GM18909 (cell line): ENCODE measurements at regions not wholly inside any gene's neighbourhood (a gene's known extent, or its start where the extent isn't known, plus 50 kb on each side); places are given as distances from the start of the nearest gene placed in this dataset.

Source experiments
- ATAC-seq: cut with Tn5 transposase; IDR thresholded peaks from one replicate; pipeline ENCODE4 v1.9.1; 2021; ENCODE audit warnings: mild to moderate bottlenecking; ENCODE audit not compliant: unreplicated experiment, poor library complexity

DNA sequence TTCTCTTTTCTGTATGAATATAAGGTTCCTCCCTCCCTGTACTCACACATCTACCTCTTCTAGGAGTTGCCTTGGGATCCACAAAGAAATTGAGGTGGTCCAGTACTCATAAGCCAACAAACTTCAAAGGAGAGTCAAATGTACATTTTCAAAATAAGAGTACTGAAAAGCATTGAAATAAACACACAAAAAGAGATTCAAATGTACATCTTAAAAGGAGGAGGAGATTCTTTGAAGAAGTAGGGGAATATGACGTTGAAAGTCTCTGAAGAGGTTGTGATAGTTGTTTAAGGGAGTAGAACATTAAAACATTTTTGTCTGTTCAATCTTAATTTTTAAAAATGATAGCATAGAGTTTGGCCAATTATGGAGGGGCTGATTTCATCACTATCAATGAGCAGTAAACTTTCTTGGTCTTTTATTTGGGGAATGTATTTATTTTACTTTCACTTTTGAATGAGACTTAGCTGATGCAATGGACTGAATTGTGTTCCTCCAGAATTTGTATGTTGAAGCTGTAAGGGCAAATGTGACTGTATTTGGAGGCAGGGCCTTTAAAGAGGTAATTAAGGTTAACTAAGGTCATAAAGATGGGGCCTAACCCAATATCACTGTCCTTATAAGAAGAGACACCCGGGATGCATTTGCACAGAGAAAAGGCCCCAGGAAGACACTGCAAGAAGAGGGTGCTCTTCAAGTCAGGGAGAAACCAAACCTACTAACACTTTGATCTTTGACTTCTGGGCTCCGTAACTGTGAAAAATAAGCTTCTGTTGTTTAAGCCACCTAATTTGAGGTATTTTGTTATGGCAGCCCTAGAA is 226.3 kb upstream of the PGRMC2 start:
- no peak for ATAC-seq

DNA sequence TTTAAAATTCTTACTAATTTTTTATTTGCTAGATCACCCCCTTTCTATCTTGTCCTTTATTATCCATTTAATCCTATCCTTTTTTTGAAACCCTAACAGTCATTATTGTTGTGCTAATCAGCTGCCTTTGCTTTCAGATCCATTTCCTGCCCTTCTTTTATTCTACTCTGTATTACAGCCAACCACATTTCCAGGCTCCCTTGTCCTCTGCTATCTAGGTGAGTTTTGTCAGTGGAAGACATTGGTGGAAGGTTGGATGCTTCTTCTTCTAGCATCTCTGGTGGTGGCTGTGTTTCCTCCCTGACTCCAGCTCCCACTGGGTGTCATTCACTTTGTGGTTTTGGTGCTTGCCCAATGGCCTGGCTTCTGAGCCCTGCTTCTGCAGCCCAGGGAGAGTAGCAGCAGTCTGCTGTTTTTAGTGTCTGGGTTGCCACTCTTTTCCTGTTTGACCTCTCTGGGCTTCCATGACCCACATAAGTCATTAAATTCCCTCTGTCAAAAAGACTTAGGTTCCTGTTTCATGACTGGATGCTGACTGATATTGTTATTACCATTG is 225.2 kb upstream of the PGRMC2 start:
- ATAC-seq, result no peak

DNA sequence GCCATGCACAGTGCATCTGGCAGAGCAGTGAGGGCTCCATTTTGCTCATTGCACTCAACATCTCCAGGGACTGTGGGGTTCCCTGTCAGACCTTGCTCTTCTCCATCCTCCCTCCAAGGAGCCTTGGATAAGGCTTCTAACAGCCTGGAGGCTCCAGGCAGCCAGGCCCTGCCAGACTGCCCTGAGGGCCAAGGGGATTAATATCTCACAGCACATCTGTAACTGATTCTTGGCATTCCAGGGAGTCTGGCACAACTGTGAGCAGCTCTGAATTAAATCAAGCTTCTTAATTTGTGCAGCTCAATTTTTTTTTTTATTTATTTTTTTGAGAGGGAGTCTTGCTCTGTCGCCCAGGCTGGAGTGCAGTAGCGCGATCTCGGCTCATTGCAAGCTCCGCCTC is 224.5 kb upstream of the PGRMC2 start:
- ATAC-seq, result no peak

DNA sequence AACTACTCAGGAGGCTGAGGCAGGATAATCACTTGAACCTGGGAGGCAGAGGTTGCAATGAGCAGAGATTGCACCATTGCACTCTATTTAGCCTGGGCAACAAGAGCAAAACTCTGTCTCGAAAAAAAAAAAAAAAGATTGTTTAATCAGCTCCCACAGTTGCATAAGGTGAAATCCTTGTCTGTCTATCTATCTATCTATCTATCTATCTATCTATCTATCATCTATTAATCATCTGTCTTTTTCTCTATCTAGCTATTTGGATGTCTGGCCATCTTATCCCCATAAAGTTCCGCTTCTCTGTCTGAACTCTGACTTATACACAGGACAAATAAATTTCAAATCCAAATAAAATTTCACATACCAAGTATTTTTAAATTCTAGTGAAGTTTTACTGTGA is 223.2 kb upstream of the PGRMC2 start:
- no peak for ATAC-seq

GRCh38 chr4:128502818-128503527 is 215.4 kb upstream of the PGRMC2 start:
- ATAC-seq, result no peak

- ATAC-seq, result no peak
Measured at GRCh38 chr4:128501239-128501638, 213.6 kb upstream of the PGRMC2 start.

DNA sequence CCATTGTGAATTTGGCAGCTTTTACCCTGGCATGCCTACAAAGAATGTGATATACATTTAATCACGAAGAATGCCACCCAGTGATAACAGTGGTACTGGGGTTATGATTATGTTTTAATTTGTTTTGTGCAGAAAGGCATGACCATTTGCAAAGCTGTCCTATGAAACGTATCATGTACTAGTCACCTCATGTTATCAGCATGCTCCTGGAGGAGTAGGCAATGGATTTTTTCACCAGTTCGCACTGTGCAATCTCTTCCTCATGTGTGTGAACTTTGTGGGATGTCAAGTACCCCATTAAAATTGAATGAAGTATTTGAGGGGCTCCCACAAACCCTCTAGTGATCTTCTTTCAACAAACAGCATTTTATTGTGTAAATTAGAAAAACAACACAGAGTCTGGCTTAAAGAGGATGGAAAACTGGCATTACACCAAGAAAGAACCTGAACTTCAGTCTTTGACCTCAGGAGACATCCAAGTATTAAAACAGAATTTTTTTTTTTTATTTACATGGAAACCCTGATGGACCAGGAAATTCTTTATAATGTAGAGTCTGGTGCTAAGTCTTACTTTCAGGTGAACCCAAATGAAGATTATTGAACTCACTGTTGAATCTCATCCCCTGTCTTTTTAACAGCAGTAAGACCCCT is 200.6 kb upstream of the PGRMC2 start:
- ATAC-seq, result no peak

GRCh38 chr4:128484896-128485295 is 197.3 kb upstream of the PGRMC2 start:
- ATAC-seq, result no peak

DNA sequence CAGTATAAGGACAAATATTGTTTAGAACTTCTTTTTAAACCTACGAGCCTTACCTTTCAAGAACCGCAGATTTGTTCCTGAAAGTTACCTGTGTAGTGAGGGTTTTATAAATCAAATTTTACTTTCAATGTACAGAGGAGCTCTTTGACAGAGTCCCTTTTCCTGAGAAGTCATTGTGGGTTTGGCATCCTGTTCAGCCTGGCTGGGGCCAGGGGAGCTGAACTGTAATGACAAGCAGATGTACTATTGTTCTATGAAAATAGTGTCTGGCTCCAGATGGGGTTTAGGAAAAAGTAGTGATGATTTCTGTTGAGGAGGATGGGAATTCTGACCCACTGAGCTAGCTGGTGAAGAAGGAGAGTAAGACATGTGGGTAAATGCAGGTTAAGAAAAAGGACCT is 196.2 kb upstream of the PGRMC2 start:
- ATAC-seq, result no peak

GRCh38 chr4:128483041-128483440 is 195.4 kb upstream of the PGRMC2 start:
- no peak for ATAC-seq

DNA sequence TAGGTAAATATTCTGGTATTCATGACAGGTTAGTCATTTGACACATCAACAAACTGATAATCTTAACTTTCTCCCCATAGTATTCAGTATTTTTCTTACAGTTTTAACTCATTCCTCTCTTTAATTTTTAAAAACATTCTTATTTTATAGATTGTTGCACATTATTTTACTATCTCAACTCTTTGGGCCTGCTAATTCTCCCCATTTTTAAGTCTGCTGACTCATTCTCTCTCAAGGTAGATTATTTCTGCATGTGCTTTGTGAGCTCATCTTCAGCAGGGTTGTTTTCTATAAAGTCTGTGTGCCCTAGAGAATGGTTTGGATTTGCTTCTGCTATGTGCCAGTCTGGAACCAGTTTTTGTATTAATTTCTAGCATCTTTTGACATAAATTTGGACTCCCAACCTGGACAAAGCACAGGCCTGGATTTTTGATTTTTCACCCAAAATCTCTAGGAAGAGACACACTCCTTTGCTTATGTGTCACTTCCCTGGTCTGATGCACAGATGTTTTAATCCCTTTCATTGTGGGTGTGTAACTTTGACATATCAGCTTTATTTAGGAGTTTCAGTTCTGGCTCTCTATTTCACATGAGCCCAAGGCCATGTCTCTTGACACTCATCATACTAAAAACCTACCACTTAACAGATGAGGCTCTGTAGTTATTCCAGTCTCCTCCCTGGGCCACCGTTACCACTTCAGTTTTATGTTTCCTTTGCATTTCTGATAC is 194.3 kb upstream of the PGRMC2 start:
- no peak for ATAC-seq

DNA sequence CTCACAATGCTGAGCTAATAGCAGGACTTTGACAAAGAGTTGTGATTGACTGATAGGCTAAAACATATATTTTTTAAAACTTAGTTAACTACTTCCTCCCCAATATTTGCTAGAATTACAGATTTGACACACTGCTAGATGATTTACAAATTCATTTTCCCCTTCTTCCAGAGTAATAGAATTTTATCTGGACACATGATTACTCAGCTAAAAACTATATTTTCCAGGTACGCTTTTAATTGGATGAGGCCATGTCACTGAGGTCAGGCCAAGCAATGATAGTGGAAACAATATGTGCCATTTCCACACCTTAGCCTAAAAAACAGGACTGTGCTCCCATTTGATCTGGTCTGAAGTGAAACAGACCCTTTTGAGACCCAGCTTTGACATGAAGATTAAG is 193.3 kb upstream of the PGRMC2 start:
- no peak for ATAC-seq

DNA sequence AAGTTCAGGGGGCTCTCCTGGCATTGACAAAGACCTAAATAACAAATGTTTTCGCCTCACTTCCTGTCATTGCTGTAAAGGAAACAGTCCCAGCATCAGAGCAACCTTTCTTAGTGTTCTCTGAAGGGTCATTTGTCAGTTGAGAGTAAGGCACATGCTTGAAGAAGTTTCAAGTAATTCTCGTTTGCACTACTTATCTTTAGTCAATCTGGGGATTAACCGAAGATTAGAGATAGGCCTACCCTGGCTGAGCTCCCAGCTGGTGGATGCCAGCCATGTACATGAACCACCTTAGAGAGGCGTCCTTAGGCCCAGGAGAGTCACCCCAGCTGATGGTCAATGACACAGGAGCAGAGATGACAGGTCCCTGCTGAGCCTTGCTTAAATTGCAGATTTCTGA is 189.9 kb upstream of the PGRMC2 start:
- no peak for ATAC-seq

DNA sequence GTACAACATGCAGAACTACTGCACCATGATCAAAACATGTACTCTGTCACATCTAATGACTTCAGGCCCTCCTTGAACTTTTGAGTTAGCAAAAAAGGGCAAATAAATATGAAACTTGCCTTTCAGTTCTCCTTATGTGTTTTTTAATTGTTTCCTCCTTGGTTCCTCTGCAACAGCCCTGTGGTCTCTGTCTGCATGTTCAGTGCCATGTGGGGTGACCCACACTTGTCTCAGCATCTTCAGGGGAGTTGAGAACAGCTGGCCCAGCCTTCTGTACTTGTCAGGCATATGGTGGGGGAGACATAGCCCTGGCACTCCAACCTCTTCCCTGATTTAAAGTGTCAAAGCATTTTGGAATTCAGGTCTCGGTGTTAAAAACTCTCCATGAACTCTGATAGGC is 188.0 kb upstream of the PGRMC2 start:
- no peak for ATAC-seq

GRCh38 chr4:128471576-128471975 is 184.0 kb upstream of the PGRMC2 start:
- ATAC-seq, result no peak

- ATAC-seq, result no peak
Measured at GRCh38 chr4:128470492-128471053, 183.0 kb upstream of the PGRMC2 start.

GRCh38 chr4:128468123-128468989 is 180.7 kb upstream of the PGRMC2 start:
- no peak for ATAC-seq

- no peak for ATAC-seq
Measured at GRCh38 chr4:128465523-128465922, 177.9 kb upstream of the PGRMC2 start.

DNA sequence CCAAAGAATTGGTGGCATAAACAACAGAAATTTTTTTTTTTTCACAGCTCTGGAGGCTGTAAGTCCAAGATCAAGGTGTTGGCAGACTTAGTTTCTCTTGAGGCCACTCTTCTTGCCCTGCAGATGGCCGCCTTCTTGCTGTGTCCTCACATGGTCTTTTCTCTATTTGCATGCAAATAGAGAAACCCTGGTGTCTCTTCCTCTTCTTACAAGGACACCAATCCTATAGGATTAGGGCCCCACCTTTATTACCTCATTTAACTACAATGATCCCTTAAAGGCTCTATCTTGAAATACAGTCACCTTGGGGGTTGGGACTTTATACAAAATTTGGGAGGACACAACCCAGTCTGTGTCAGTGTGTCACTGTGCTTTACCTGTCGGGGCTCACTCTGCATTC is 175.4 kb upstream of the PGRMC2 start:
- ATAC-seq, result no peak
